ENCODE measurements at regions not wholly inside any gene's neighbourhood (a gene's known extent, or its start where the extent isn't known, plus 50 kb on each side); places are given as distances from the start of the nearest gene placed in this dataset.

- no peak overlapping the region for H2AFZ ChIP-seq (ENCODE audit: low read depth, low read length)
- DNase-seq (ENCODE audit: low read depth, low spot score) (no peak), FAIRE-seq (no peak)
- H3K27me3 ChIP-seq (ENCODE audit: control insufficient read depth in 2 of 2, insufficient read depth in 2 of 2, low read length in 2 of 2), result peaks cover 2% of the 10 kb centered on the region in 2 experiments
- no TSS peak for BruUV-seq (replicated peaks)
- no peak overlapping the region for H3K27ac ChIP-seq (ENCODE audit: insufficient read depth, low read depth, low read length)
- H3K79me2 ChIP-seq (ENCODE audit: control insufficient read depth, insufficient read depth, low read length), result no peaks in the 10 kb centered on the region
- POLR2A ChIA-PET, result no interaction called here
- no peaks in the 10 kb centered on the region for H3K36me3 ChIP-seq (ENCODE audit: control insufficient read depth in 2 of 2, extremely low read depth in 1 of 2, insufficient read depth in 2 of 2, low read length in 2 of 2)
- H3K4me2 ChIP-seq (ENCODE audit: insufficient read depth, low read length), result no peak overlapping the region
- H3K9ac ChIP-seq (replicated peaks; ENCODE audit: extremely low read depth, insufficient read depth, low read length), result no peak overlapping the region
- no peaks in the 10 kb centered on the region for H3K9me1 ChIP-seq (replicated peaks; ENCODE audit: control insufficient read depth, extremely low read depth, insufficient read depth, low read length)
- peaks cover 15% of the 10 kb centered on the region for H3K4me1 ChIP-seq (ENCODE audit: control insufficient read depth, extremely low read depth, insufficient read depth, low read length)
- dilution Hi-C loops (cut with MboI; ENCODE audit: extremely low pct_ligation_motif_present, low sequenced_read_pairs), result no loop called here
- intact Hi-C loops (cut with micrococcal nuclease), result no loop called here
- H4K20me1 ChIP-seq (replicated peaks; ENCODE audit: control insufficient read depth, extremely low read depth, insufficient read depth, low read length), result no peaks in the 10 kb centered on the region
- CTCF ChIA-PET, result interaction anchor here (1.5 kb wide), 1 partner anchor 16 kb away, joined by 4 read pairs; no protein-coding TSS in a partner anchor
- no peaks in the 10 kb centered on the region for H3K9me3 ChIP-seq (replicated peaks; ENCODE audit: control insufficient read depth, insufficient read depth, low read length)
- no peak overlapping the region for H3K4me3 ChIP-seq (replicated peaks in 1 of 3; ENCODE audit: insufficient read depth in 1 of 3, low read depth in 1 of 3, low read length in 3 of 3)
- no peak for TF ChIP-seq POLR2A (IDR thresholded peaks at IDR 0.05; ENCODE audit: low read depth, low read length)
- no peak for TF ChIP-seq GATA2 (IDR thresholded peaks at IDR 0.05; ENCODE audit: insufficient read depth, insufficient read length, low read depth, low read length)
- TF ChIP-seq EZH2 (IDR thresholded peaks at IDR 0.05; ENCODE audit: borderline replicate concordance, low read depth, low read length, severe bottlenecking), result no peak
These were observed 59.9 kb upstream of the AP1S2 start for GRCh38 chrX:15914486-15914885.

- DNase-seq (ENCODE audit: low read depth, low spot score) (no peak), FAIRE-seq (no peak)
These were observed 58.5 kb upstream of the AP1S2 start for GRCh38 chrX:15913146-15913545.

More at GRCh38 chrX:15913146-15913545, 58.5 kb upstream of the AP1S2 start:
- BruUV-seq (replicated peaks), result no TSS peak
- Histone ChIP-seq H3K9ac (replicated peaks; ENCODE audit: extremely low read depth, insufficient read depth, low read length) (no peak overlapping the region), H3K4me2 (ENCODE audit: insufficient read depth, low read length) (no peak overlapping the region), H3K27me3 (ENCODE audit: control insufficient read depth in 2 of 2, insufficient read depth in 2 of 2, low read length in 2 of 2) (peaks cover 2% of the 10 kb centered on the region in 2 experiments), H3K36me3 (ENCODE audit: control insufficient read depth in 2 of 2, extremely low read depth in 1 of 2, insufficient read depth in 2 of 2, low read length in 2 of 2) (no peaks in the 10 kb centered on the region), H4K20me1 (replicated peaks; ENCODE audit: control insufficient read depth, extremely low read depth, insufficient read depth, low read length) (no peaks in the 10 kb centered on the region), H2AFZ (ENCODE audit: low read depth, low read length) (no peak overlapping the region), H3K9me1 (replicated peaks; ENCODE audit: control insufficient read depth, extremely low read depth, insufficient read depth, low read length) (no peaks in the 10 kb centered on the region), H3K4me1 (ENCODE audit: control insufficient read depth, extremely low read depth, insufficient read depth, low read length) (peaks cover 15% of the 10 kb centered on the region), H3K9me3 (replicated peaks; ENCODE audit: control insufficient read depth, insufficient read depth, low read length) (no peaks in the 10 kb centered on the region), H3K27ac (ENCODE audit: insufficient read depth, low read depth, low read length) (no peak overlapping the region), H3K4me3 (replicated peaks in 1 of 3; ENCODE audit: insufficient read depth in 1 of 3, low read depth in 1 of 3, low read length in 3 of 3) (no peak overlapping the region), H3K79me2 (ENCODE audit: control insufficient read depth, insufficient read depth, low read length) (no peaks in the 10 kb centered on the region)
- ChIA-PET CTCF (interaction anchor here (1.5 kb wide), 1 partner anchor 18 kb away, joined by 4 read pairs; no protein-coding TSS in a partner anchor), POLR2A (no interaction called here)
- intact Hi-C loops (cut with micrococcal nuclease), result no loop called here
- dilution Hi-C loops (cut with MboI; ENCODE audit: extremely low pct_ligation_motif_present, low sequenced_read_pairs), result no loop called here
- TF ChIP-seq POLR2A (IDR thresholded peaks at IDR 0.05; ENCODE audit: low read depth, low read length) (no peak), CTCF (IDR thresholded peaks at IDR 0.05; ENCODE audit: extremely low read depth in 1 of 2, insufficient read depth in 1 of 2, low read depth in 1 of 2, low read length in 2 of 2) (no peak)
